HG02642 (cell line): ENCODE measurements at regions not wholly inside any gene's neighbourhood (a gene's known extent, or its start where the extent isn't known, plus 50 kb on each side); places are given as distances from the start of the nearest gene placed in this dataset.

Experiments used
- ATAC-seq: cut with Tn5 transposase; IDR thresholded peaks from one replicate; pipeline ENCODE4 v1.9.1; 2021; ENCODE audit warnings: mild to moderate bottlenecking; ENCODE audit not compliant: unreplicated experiment, poor library complexity

DNA sequence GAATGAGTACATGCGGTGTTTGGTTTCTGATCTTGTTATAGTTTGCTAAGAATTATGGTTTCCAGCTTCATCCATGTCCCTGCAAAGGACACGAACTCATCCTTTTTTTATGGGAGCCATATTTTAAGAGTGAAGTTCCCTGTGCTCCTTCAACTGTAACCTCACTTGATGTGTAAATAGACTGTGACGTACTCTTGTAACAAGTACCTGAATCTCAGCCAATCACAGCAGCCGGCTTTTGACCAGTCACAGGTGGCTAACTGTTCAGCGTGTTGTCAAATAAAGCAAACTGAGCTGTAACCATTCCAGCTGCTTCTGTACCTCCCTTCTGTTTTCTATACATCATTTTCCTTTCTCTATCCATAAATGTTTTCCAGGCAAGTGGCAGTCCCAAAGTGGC lies 774.3 kb upstream of the HS6ST1 start:
- ATAC-seq = no peak

DNA sequence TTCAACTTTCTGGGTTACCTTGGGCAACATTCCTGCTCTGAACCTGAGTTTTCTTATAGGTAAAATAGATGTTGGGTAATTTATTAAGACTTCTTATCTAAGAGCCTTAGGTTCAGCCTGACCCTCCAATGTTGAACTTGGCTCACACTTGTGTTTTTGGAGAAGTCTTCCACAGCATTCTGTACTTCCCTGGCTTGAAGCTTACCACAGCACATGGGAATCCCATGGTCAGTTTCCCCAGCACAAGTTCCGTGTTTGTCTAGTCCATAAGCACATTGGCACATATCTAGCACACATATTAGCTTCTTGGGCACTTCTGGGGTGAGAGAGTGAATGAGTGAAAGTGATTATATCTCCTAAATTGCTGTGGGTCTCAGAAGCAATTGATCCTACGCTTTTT lies 782.5 kb upstream of the HS6ST1 start:
- no peak for ATAC-seq

DNA sequence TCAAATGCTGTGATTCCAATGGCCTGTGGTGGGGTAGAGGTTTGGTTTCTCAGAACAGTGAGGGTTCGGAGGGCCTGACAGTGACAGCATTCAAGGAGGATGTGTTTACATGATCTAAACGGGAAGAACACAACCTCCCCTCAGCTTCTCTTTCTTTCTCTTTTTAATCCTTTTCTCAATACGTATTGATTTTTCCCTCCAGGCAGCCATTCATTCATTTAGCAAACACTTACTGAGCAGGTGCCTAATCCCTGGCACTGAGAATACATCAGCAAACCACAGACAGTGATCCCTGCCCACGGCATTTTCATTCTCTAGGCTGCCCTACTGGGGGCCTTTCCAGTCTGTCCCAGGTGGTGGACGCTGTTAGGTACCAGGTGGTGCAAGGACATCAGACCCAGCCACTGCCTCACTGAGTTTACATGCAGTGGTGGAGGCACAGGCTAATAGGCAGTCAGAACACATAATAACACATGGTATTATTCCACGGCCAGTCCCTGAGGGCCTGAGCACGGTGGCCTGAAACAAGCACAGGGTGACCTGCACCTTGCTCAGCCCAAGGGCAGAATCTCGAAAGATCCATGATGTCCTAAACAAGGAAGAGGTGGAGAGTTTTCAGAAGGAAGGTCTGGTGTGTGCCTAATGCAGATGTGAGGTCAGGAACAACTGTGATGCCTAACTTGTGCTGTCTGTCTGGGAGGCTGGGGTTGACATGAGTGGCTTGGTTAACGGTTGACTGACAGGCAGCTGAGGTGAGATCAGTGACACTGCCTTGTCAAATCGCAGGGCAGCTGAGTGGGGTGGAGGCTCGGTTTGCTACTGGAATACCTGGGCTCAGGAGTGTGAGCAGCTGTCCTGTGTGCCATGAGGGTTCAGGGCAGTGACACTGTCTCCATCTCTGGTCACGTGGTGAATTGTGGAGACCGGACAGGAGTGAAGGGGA lies 785.5 kb upstream of the HS6ST1 start:
- no peak for ATAC-seq

DNA sequence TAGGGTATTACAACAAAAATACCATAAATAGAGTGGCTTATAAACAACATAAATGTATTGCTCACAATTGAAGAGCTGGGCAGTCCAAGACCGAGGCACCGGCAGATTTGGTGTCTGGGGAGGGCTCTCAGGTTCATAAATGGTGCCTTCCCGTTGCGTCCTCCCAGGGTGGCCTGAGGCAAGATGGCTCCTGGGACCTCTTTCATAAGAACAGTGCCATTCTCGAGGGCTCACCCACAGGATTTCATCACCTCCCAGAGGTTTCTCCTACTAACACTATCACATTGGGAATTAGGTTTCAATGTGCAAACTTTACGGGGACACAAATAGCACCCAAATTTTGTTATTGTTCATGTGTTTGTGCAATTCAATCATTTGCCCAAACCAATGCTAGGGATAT lies 793.5 kb upstream of the HS6ST1 start:
- no peak for ATAC-seq

DNA sequence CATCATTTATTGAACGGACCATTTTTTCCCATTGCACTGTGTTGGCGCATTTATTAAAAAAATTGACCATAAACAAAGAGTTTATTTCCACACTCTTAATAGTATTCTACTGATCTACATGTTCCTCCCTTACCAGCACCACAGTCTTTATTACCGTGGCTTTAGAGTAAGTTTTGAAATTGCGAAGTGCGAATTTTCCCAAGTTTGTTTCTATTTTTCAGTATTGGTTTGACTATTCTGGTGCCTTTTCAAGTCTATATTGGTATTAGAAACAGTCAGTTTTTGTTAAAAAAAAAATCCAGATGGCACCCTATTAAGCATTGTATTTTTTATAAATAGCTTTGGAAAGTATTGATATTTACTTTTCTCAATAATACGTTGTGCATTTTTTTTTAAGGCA lies 795.1 kb upstream of the HS6ST1 start:
- ATAC-seq = no peak

DNA sequence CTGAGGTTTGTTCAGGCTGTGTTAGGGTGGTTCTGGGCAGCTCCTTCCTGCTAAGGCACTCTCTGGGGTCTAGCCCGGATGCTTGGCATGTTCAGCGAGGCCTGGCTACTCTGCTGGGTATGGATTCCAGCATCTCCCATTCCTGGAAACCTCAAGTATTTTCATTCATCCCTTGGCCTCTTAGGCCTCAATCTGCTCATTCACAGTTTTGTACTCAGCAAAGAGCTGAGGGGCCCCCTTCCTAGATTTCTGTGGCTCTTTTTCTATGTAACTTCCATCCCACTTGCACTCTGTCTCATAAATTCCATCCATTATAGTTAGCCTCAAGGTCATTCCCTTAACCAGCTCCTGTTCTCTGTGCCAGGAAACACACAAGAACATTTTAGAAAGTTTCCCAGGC lies 798.8 kb upstream of the HS6ST1 start:
- ATAC-seq = no peak

DNA sequence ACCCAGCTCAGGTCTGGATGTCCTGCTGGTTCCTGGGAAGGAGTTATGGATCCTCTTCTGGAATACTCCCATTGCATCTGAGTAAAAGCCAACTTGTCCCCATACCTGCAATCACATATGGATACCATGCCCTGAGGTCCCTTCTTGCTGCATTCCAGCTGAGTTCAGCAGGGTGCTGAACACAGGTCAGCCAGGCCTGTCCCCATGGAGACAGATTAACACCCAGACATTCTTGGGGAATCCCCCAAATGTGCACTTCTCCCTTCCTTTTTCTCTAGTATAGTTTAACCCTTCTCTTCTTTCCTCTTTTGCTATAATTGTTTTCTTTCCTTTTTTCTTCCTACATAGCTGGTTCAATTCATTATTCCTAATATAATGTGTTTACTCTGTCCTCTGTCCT lies 799.6 kb upstream of the HS6ST1 start:
- no peak for ATAC-seq

DNA sequence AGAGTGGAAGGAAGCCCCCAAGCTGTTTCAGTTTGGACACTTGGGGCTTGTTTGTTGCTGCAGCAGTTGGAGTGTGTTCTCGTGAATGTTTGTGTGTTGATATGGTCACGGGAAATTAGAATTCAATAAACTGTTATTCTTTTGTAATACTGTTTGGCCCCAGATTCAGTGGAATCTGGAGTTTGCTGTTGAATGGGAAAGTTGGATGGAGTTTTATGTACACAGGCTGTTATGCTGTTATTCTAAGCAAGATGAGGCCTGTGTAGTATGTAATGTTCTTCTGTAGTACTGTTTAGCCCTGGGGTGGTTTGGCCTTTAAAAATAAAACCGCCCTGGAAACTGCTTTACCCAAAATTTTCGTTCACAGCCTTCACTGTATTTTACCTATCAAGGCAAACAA lies 810.4 kb upstream of the HS6ST1 start:
- no peak for ATAC-seq

DNA sequence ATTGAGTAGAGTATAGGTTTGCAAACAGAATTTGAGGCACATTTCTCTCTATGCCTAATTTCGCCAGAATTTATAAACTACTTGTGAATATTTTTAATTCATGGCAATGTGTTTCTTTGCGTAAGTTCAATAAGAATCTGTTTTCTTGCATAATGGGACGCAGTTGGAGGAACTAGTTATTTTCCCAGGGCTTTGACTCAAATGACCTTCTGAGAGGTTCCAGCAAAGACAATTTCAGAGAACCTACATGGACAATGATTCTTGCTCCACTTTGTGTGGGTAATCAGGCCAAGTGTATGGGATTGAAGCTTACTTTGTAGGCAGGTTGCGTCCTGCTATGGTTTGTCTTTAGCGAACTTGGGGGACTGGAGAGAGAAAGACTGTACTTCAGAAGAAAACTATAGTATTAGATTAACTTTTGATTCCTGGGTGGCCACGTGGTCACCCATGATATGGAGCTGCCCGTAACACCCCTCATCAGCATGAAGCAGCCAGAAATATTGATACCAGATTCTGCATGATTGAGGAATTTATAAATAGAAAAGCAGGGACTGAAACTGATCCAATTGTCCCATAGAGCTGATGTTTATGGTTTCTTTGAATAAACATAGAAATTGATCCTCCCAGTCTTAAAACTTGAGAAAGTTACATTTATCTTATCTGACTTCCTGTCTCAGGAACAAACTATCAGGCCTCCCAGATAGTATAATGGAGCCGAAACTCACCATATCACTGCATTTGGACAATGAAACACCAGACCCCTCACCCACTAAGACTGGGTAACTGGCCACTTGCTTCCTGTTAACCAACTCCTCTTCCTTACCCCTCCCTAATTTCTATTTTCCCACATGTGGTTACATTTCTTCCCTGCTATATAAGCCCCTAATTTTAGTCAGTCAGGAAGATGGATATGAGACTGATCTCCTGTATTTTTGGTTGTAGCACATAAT lies 815.3 kb upstream of the HS6ST1 start:
- ATAC-seq = no peak

DNA sequence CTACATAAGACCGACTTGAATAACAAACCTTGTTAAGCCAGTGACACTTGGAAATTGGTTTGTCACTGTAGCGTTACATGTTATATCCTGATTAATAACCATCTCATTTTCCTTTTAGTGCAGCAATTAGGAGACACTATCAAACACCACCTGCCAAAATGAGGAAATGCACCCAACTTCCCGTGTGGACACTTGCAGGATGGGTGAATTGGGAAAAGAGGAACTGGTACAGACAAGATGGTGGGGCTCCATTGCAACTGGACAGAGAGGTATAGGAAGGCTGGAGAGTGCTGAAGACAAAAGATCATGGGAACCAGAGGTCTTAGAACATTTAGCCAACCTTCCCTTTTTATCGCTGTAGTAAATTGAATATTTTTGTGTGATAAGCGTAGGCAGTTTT lies 816.3 kb upstream of the HS6ST1 start:
- no peak for ATAC-seq

DNA sequence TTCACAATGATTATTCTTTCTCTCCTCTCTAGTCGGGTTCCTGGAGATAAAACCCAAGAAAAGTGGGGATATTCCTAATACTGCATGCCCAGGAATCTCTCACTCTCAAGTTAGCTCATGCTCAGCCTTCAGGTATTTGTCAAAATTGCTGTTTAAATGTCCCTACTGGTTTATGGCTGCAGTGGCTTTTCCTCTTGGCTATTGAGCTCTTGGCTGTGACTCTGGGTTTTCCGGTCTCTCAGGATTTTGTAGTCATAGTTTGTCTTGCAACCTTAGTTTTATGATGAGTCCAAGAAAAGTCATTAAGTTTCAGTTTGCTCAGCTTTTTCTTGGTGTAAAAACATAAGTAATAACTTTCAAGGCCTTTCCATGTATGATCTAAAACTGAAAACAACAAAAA lies 820.7 kb upstream of the HS6ST1 start:
- ATAC-seq = no peak

DNA sequence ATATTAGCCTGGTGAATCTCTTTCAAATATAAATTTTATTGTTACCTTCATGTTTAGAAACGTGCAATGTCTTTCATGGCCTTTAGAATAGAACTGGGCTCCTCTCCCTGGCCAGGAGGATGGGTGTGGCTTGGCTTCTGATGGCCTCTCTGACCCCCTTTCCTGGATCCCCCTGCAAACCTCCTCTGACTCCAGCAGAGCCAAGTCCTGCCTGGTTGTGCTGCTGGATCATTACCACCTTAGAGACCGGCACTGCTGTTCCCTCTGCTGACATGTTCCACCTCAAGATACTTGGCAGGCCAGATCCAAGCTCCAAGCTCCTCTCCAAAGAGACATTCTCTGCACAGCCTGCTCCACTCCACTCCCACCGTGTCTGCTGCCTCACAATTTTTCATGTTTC lies 823.8 kb upstream of the HS6ST1 start:
- ATAC-seq = no peak

DNA sequence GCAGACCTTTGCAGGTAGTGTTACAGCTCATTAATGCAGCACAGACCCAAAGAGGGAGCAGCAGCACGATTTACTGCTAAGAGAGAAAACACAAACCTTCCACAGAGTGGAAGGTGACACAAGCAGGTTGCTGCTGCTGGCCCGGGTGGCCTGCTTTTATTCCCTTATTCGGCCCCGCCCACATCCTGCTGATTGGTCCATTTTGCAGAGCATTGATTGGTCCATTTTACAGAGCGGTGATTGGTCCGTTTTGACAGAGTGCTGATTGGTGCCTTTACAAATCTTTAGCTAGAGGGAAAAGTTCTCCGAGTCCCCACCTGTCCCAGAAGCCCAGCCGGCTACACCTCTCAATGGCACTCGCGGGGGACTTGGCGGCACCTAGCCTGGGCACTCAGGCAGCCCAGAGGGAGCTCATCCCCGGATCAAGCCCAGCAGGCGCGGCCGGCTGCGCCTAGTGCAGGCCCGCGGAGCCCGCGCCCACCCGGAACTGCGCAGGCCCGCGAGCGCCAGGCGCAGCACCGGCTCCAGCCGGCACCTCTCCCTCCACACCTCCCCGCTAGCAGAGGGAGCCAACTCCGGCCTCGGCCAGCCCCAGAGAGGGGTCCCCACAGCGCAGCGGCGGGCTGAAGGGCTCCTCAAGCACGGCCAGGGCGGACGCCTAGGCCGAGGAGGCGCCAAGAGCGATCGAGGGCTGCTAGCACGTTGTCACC lies 825.6 kb upstream of the HS6ST1 start:
- ATAC-seq = no peak

DNA sequence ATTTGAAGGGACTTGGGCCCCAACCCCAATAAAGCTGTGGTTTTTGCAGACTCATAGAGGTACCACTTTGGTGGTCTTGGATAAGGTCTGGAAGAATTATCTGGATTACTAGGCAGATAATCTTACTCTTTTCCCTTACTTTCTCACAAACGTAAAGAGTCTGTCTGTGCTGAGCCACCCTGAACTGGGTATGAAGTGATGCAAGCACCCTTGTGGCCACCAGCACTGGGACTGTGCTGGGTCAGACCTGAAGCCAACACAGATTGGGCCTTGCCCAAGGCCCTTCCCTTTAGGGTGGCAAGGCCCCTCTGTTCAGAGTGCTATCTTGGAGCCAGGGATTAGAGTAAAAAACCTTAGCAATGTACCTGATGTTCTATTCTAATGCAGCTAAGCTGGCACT lies 827.0 kb upstream of the RAB6C start:
- ATAC-seq = no peak

DNA sequence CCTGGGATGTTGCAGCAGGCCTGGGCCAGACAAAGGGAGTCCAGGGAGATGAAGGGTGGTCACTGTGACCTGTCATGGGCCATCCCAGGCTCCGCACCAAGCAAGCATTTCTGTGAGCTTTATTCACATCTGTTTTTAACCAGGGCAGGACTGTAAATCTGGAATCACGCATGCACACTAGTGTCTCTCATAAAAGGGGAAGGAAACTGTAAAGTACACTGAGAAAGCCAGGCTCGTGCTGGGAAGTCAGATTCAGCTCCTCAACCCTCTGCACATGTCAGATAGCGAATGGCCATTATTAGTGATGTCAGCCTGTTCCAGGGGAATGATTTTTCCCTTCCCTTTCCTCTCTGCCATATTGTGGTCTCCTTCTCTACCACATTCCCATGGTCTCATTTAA lies 818.6 kb upstream of the RAB6C start:
- no peak for ATAC-seq

DNA sequence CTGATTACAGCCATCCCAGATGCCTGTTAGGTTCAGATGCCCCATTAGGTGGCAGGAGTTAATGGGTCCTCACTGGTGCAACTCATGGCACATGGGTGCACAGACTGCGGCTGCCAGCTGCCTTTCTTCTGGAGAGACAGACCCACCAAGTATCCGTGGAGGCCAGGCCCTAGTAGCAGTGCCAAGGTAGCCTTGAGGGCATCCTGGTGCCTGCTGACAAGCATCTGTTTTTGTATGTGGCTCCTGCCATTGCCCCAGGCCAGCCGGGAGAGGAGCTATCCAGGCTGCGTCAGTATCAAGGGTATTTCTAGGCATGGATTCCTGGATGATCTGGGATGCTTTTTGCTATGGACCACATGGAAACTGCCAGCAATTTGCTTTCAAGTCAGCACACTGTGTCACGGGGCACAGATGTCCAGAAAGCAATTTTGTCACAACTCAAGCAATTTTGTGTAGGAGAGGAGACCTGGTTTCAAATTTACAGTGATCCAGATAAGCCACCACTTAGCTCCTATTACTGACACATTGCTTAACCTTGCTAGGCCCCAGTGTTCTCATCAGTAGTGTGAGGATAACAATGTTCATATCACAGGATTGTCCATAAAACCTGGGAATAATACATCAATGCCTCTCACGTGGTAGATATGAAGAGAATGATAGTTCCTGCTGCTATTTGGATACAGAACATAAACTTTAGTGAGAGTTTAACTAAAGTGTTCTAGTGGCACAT lies 815.1 kb upstream of the RAB6C start:
- ATAC-seq = no peak

DNA sequence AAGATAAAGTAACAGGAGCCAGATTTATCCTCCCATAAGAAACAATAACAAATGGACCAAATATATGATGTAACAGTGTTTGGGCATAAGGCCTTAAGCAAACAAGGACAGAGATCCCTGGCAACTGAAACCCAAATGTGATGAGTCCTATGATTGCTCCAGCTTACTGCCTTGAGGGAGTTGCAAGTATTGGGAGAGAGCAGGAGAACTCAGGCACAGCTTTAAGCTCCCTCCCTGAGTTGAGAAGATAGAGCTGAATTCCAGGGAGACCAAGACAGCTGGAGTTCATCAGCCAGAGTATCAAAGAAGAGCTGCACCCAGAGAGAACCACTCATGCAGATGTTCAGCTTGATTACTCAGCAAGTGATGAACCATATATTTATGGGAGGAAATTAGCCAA lies 814.5 kb upstream of the RAB6C start:
- no peak for ATAC-seq

DNA sequence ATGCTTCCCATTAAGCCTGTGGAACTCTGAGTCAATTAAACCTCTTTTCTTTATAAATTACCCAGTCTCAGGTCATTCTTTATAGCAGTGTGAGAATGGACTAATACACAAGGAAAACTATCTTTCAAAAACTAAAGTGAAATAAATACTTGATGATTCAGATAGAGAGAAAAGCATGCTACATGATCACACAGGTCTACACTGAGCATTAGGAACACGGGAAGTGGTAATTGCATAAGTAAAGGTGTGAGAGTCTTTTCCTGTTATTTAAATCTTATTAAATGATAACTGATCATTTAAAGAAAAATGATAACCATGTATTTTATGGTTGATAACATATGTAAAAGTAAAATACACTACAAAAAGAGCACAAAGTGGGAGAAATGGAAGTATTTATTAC lies 812.0 kb upstream of the RAB6C start:
- ATAC-seq = no peak

DNA sequence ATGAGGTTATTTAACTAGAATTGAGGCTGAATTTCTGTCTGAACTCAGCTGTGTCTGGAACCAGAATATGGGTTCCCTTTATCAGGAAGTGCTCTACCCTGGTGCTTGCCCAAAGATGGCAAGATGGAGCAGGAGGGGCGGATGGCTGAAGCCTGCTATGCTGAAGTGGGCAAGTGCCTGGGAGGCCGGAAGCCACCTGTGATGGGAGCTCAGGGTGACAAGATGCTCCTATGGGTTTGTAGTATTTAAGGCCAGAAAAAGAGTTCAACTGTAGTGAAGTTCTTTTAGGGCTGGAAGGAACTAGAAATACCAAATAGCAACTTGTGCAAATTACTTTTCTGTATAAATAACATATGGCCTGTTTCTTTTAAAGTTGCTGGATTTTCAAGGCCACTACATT lies 808.9 kb upstream of the RAB6C start:
- no peak for ATAC-seq

DNA sequence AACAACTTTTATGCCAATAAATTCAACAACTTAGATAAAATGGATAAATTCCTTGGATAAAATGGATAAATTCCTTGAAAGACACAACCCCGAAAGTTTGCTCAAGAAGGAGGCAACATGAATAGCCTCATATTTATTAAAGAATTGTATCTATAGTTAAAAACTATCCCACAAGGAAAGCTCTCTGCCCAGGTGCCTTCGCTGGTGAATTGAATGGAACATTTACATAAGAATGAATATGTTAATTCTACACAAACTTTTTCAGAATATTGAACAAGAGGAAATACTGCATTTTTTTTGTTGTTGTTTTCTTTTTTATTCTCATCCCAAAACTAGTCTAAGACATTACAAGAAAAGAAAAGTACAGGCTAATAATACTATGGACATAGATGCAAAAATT lies 805.3 kb upstream of the RAB6C start:
- ATAC-seq = no peak
